NB4 (cell line): ENCODE measurements at regions not wholly inside any gene's neighbourhood (a gene's known extent, or its start where the extent isn't known, plus 50 kb on each side); places are given as distances from the start of the nearest gene placed in this dataset.

Experiments used
- CTCF ChIP-seq: IDR thresholded peaks from one replicate; pipeline ENCODE4 v1.5.1; 2012; ENCODE audit warnings: low read depth, low read length
- MAX ChIP-seq: IDR thresholded peaks from 2 replicates; pipeline ENCODE4 v1.6.1; 2011; ENCODE audit warnings: low read depth, low read length

GRCh38 chr21:31500982-31501381 lies 156.9 kb upstream of the TIAM1 start:
- no peak for TF ChIP-seq CTCF
- TF ChIP-seq MAX: no peak
